GM18873 (cell line): ENCODE measurements at regions not wholly inside any gene's neighbourhood (a gene's known extent, or its start where the extent isn't known, plus 50 kb on each side); places are given as distances from the start of the nearest gene placed in this dataset.
A peak's percentile ranks its signal among the peaks of the same experiment; 100 is the strongest.

ENCODE experiments used
- ATAC-seq: cut with Tn5 transposase; IDR thresholded peaks from one replicate; pipeline ENCODE4 v1.9.1; 2021; ENCODE audit warnings: mild to moderate bottlenecking, moderate library complexity, moderate number of reproducible peaks; ENCODE audit not compliant: unreplicated experiment, low FRiP score

DNA sequence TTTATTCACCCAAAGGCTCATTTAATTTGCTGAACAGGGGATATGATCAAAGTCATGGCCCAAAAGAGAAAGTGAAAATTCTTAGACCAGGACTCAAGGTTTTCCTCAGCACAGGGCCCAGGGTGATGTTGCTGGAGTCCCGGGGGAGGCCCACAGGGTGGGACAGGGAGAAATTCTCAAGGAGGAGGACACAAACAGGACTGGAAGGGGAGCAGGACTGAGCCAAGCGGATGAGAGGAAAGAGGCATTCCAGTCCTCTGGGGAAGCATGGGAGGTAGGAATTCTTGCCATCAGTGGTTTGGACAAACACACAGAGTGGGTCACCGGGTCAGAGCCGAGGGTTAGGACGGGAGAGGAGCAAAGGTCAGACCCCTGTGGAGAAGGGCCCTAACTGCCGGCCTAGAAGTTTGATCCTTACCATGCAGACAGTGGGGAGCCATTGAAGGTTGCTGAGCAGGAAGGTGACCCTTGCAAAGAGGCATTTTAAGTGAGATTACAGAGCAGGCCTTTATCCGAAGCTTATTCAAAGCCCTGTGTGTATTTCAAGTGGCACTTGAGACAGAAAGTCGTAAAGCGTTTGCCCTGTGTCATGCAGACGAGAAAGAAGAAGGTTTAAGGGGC lies 68.4 kb upstream of the PTGR2 start:
- no peak for ATAC-seq

DNA sequence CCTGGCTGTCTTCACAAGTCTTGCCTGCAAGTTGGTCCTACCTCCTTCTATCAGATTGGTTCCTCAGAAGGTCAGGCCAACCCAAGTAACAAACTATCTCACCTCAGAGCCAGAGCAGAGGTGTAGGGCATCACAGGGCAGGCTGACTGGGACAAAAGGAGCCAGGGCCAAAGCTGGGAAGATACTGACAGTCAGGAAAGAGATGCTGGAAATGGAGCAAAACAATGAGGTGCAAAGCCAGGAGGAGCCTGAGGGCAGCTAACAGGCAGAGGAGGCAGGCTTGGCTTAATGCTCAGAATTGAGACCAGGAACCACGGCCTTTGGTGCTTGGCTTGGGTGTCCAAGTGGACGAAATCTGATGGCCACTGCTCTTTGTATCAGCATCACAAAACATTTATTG lies 68.4 kb upstream of the PNMA1 start:
- no peak for ATAC-seq

DNA sequence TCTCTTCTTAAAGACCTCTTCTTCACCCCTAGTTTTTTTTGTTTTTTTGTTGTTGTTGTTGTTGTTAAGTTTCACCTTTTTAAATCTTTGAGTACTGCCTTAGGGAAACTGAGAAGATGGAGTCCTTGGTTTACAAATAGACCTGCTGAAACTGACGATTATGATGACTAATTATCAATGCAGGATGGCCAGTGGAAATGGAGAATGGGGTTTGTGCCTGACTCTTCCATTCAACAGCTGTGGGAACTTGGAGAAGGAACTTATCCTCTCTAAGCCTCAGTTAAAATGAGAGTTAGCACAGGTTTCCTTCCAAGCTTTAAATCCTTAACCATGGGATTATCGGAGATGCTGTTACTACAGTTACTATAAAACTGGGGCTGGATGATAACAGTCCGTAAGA lies 66.7 kb upstream of the PNMA1 start:
- ATAC-seq = no peak

DNA sequence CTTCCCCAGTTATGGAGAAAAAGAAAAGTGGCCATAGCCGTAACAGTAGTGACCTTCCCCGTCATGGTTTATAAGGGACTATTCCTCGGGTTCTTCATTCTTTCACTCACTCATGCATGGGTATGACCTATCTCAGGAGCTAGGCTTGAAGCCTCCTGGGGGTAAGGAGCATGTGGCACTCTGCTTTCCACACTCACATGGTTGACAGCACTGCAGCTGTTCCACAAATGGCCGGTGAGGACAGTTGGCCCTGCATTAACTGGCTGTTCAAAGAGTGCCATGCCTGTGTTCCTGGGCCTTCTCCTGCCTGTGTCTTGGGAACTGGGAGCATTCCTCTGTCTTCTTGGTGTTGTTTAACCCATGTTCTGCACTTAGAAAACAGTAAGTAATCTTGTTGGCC lies 66.2 kb upstream of the PNMA1 start:
- ATAC-seq = no peak

DNA sequence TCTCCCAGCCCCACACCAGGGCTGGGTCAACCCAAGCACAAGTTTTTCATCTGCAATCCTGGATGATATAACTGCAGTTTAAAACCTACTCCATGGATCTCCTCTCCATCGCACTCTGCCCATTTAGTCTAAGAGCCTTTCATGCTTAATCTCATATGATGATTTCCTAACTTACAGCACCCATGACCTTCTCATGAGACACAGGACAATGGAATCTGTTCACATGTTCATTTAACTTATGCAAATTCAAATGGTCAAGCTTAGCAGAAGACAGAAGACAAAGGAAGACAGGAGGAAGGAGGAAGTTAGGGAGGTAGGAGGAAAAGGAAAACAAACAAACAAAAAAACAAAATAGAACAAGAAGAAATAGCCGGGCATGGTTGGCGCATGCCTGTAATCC lies 64.6 kb upstream of the PNMA1 start:
- no peak for ATAC-seq

DNA sequence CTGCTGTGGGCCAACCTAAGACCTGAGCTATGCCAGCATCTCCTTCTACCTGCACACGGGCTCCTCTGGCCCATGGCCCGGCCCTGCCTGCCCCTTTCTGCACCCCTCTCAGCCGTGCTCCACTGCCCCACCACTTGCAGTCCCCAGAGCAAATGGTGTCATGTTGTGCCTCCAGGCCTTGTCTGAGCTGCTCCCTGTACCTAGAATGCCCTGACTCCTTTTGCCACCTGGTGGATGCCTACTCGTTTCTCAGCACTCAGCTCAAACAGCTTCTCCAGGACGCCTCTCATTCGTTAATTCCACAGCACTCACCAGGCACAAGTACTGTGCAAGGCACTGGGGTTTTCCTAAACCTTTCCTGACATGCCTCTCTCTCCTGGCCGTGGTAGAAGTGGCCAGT lies 63.2 kb upstream of the PNMA1 start:
- ATAC-seq = no peak

DNA sequence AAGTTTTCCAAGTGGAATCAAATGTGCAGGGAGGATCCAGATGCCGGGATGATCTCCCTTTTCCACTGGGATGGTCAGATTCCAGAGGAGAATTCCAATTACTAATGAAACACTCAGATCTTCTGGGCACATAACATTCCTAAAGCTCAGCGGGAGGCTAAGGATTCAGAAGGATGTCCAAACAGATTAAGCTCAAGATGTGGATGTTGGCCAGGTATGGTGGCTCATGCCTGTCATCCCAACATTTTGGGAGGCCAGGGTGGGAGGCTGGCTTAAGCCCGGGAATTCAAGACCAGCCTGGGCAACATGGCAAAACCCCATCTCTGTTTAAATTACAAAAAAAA lies 62.0 kb upstream of the PNMA1 start:
- no peak for ATAC-seq

DNA sequence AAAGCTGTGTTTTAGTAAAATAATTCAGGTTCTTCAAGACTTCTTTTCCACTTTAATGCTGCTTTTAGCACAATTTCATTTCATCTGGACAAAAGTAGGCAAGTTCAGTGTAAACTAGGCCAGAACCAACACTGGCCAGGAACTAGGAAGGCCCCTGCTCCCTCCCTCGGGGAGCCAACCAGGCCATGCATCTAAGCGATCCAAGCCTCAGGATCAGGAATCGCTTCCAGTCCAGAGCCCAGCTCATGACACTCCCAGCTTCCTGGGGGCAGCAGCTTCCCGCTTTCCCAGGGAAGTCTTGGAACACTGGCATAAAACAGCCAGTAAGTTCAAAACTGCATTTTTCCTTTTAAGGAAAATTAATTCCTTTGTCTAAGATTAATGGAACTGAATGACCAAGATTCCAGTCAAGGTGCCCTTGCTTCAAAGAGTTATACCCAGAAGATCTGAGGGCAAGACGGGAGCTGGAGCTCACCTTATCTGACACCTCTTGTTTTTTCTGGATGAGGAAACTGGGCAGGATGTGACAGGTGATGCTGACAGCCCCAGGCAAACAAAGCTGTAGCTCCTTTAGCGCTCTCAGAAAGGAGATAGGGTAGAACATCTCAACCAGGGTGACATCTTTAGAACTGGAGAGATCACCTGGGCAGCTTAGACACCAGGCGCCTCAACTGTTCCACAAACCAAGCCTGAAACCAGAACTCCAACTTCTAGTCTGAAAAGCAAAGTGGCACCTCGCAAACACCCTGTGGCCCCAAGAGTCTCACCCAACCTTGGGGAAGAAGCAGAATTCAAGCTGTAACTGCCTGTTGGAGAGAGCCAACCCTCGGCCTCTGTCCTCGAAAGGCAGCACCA lies 61.4 kb upstream of the PNMA1 start:
- no peak for ATAC-seq

DNA sequence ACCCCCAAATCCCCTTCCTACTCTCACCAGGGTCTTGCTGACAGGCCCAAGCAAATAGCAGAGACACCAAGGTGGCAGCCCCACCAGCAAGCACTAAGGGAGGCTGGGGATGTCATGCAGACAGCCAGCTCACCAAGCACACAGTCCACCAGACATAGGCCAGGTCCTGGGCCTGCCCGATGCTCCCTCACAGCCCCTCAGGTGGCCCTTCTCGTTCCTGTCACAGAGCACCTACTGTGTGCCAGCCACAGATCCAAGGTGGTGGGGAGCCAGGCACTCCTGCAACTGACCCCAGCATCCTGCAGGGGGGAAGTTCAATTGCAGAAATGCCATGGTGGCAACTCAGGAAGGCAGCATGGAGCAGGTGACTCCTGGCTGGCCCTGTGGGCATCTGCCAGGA lies 60.5 kb upstream of the PNMA1 start:
- no peak for ATAC-seq

DNA sequence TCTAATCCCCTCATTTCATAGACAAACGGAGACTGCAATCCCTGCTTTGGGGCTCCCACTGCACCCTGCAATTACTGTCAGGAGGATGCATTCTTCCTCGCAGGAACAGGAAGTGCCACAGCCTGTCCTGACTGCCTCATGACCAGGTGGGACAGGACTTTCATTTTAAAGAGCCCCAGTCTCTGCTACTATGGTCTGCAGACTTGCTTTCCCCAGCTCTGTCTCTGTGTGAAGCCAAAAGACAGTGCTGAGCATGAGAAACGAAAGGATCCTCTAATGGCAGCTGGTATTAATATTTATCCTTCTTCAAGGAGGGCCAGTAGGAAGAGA lies 60.0 kb upstream of the PNMA1 start:
- no peak for ATAC-seq

DNA sequence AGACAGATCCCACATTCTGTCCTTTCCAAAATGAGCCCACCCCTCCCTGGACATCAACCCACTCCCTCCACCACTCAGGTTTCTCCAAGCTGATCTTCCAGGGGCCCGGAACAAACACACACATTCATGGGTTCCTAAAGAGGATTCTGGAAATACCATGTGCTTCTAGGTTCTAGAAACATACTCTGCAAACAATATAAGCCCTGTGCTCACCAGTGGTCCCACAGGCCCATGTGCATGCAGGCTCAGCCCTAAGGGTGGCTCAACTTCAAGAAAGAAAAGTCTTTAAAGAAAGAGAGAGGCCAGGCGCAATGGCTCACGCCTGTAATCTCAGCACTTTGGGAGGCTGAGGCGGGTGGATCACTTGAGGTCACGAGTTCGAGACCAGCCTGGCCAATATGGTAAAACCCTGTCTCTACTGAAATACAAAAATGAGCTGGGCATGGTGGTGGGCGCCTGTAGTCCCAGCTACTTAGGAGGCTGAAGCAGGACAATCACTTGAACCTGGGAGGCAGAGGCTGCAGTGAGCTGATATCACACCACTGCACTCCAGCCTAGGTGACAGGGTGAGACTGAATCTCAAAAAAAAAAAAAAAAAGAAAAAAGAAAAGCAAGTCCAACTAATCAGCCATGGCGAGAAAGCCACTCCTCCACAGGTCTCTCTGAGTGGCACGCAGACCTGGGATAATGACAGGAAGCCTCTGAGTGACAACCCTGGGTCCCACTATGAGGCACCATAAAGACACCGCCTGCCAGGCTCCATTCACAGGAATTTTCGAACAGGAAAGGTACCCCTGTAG lies 59.5 kb upstream of the PNMA1 start:
- ATAC-seq = no peak

DNA sequence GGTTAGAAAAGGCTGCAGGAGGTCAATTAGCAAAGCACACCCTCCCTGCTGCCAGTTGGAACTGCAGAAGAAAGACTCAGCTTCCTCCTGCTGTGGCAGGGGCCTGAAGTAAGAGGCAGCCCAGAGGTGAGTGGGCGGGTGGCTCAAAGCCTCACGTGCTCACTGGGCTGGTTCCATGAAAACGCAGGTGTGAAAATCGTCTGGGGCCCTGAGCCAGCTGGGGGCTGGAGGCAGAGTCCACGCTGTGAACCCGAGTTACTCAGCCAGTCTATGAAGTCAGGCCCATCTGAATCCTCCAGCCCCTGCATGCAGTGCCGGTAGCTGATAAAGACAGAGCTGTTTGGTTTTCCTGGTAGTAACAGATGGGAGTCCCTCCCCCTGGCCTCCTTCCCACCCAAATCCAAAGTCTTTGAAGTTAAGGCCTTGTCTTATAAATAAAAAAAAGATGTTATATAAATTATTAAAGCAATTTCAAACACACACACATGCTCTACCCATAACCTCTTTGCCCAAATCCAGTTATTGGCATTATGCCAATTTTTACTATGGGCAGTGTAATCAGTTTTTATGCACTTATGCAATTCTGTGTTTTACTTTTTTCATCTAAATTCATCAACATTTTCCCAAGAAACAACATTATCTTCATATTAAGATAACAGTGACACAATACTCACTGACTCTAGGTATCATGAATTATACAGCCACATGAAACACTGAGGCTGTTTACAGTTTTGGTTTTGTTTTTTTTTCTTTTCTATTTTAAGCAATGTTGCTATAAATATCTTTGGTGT lies 57.9 kb upstream of the PNMA1 start:
- ATAC-seq = peak; percentile 44

DNA sequence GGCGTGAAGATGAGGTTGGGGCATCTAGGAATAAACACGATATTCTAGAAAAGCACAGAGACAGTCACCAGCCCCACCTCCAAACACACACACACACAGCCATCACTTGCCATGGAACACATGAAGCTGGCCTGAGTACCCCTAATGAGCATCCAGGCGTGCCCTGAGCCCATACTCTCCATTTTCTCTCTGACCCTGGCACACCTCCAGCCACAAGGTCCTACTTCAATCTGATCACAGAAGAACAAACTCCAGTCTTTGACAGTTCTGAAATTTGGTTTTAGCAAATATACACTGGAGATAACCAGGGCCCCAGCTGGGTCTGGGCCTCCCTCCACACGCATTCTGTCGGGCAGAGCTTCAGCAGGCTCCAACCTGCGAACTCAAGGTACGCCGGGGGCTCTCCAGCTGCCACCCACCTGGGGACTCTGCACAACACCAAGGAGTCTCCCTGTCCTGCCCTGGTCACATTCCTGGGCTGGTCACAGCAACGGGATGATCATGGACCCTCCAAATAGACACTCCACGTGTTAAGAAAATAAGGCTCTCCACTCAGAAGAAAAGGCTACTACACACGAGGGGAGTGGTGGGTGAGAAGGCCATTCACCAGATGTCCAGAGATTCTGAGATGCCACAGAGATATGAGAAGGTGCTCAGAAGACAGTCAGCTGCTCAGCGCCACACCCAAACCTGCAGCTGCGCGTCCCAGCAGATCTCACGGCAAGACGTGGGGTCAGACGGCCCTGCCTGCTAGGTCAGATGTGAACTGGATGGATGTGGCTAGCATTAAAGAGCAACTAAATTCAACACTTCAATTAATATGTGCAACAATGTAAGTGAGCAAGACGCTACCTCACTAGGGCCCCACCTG lies 57.0 kb upstream of the PNMA1 start:
- peak; percentile 16 for ATAC-seq

DNA sequence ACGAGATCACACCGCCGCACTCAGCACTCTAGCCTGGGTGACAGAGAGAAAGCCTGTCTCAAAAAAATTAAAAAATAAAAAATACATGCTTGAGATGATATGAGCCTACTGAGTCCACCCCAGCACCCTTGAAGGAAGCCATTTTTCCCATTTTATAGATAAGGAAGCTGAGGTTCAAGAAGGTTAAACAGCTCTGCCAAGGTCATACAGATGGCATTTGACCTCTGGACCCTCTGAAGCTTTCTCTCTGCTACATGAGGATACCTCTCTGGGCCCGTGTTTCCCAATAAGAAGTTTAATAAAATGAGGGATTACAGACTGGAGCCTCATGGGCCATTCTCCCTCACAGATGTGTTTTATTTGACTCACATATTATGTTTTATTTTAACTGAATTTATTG lies 53.9 kb upstream of the PNMA1 start:
- ATAC-seq = no peak

DNA sequence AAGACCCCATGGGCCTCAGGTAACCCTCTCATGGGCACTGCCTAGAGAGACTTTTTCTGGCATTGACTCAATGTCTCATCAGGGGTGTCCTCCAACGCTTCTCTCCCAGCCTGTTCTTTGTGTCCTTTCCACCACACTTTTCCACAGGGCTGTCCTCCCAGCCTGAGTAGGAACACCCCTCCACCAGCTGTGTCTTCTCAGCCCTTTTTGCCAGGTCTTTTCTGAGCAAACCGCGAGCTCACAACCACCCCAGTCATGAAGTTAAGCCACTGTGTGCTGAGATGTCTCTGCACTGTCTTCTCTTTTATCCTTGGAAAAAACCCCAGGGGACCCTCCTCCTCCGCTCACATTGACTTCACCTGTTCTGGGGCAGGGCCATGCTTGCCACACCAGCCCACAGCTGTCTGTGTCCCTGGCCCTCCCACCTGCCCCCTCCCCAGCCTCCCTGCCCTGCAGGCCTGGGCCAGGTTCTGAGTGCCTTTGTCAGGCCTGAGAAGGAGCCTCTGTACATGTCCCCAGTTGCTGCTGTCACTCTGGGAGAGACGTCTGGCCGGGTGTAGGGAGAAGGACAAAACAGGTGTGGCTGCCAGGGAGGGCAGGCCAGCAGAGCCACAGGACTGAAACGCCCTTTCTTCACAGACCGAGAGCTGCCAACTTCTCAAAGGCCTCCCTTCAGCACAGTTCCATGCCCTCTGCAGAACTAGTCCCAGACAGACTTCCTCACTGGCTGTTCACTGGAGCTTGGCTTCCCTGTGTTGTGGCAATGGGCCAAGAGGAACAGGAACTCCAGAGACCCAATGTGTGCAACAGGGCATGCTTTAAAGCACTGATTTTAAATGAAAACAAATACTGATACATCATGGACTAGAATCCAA lies 50.5 kb upstream of the PNMA1 start:
- no peak for ATAC-seq
